ENCODE measurements at regions not wholly inside any gene's neighbourhood (a gene's known extent, or its start where the extent isn't known, plus 50 kb on each side); places are given as distances from the start of the nearest gene placed in this dataset.
"Not testable (repeated sequence)": the region's sequence is repeated elsewhere in the genome, so short reads cannot be mapped to it uniquely, and the experiment has no call there.

DNA sequence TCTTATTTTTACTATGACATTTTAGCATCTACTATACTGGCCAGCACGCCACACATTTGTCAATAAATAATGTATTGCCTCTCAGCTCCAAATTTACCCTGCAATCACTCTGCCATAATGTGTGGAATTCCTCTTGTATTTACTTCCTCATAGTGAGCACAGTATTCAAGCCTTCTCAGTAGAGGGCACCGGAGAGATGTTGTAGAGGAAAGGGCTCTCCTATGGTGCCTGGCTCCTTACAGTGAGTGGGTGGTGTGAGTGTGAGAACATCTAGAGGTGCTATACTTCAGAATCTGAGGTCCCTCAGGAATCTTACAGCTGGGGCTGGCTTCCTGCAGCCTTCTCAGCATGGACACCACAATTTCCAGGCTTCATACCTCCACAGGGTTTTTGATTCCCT lies 2334.2 kb upstream of the PCDH20 start:
- CTCF ChIA-PET; H3K9me3 Mint-ChIP-seq; H3K36me3 Mint-ChIP-seq; DNase-seq (ENCODE audit: low spot score); H3K4me3 Mint-ChIP-seq; POLR2A ChIA-PET; H3K27me3 Mint-ChIP-seq (ENCODE audit: low read depth); H3K27ac Mint-ChIP-seq; H3K4me1 Mint-ChIP-seq: not testable (repeated sequence)
- ATAC-seq, result peak; percentile 100

GRCh38 chr13:63741814-63742101 lies 2326.1 kb upstream of the PCDH20 start:
- H3K27ac Mint-ChIP-seq; H3K36me3 Mint-ChIP-seq; H3K4me3 Mint-ChIP-seq; CTCF ChIA-PET; POLR2A ChIA-PET; H3K4me1 Mint-ChIP-seq; DNase-seq (ENCODE audit: low spot score); ATAC-seq; H3K9me3 Mint-ChIP-seq; H3K27me3 Mint-ChIP-seq (ENCODE audit: low read depth): not testable (repeated sequence)

DNA sequence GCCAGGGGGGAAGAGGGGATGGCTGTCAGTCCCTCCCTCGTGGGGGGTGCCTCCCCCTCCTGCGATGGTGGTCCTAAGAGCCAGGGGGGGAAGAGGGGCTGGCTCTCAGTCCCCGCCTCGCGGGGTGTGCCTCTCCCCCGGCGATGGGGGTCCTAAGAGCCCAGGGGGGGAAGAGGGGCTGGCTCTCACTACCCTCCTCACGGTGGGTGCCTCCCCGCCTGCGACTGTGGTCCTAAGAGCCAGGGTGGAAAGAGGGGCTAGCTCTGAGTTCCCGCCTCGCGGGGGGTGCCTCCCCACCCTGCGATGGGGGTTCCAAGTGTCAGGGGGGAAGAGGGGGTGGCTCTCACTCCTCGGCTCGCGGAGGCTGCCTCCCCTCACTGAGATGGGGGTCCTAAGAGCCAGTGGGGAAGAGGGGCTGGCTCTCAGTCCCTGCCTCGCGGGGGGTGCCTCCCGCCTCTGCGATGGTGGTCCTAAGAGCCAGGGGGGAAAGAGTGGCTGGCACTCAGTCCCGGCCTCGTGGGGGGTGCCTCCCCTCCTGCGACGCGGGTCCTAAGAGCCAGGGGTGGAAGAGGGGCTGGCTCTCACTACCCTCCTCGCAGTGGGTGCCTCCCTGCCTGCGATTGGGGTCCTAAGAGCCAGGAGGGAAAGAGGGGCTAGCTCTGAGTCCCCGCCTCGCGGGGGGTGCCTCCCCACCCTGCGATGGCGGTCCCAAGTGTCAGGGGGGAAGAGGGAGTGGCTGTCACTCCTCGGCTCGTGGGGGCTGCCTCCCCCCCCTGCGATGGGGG lies 2325.6 kb upstream of the PCDH20 start:
- CTCF ChIA-PET, result no interaction called here

GRCh38 chr13:63739112-63739735 lies 2323.6 kb upstream of the PCDH20 start:
- CTCF ChIA-PET; H3K27ac Mint-ChIP-seq; ATAC-seq; POLR2A ChIA-PET; H3K36me3 Mint-ChIP-seq; H3K4me1 Mint-ChIP-seq; H3K4me3 Mint-ChIP-seq; H3K27me3 Mint-ChIP-seq (ENCODE audit: low read depth); H3K9me3 Mint-ChIP-seq; DNase-seq (ENCODE audit: low spot score): not testable (repeated sequence)

More for the DNA sequence above, 2325.6 kb upstream of the PCDH20 start:
- TF ChIP-seq NR2C2 (CRISPR knock-in tag; IDR thresholded peaks at IDR 0.05) (no peak), ESRRA (CRISPR knock-in tag; IDR thresholded peaks at IDR 0.05; ENCODE audit: borderline replicate concordance) (no peak), FOXK1 (CRISPR knock-in tag; IDR thresholded peaks at IDR 0.05) (no peak), ZNF425 (CRISPR knock-in tag; conservative IDR thresholded peaks at IDR 0.05) (no peak), ZNF512 (CRISPR knock-in tag; IDR thresholded peaks at IDR 0.05; ENCODE audit: borderline replicate concordance) (no peak), ATF1 (CRISPR knock-in tag; IDR thresholded peaks at IDR 0.05) (no peak), ZNF423 (CRISPR knock-in tag; IDR thresholded peaks at IDR 0.05) (no peak), ZNF263 (CRISPR knock-in tag; IDR thresholded peaks at IDR 0.05; ENCODE audit: low read depth) (no peak), NR1H2 (CRISPR knock-in tag; IDR thresholded peaks at IDR 0.05) (no peak)
- TF ChIP-seq, protein P1, sequence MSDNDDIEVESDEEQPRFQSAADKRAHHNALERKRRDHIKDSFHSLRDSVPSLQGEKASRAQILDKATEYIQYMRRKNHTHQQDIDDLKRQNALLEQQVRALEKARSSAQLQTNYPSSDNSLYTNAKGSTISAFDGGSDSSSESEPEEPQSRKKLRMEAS (CRISPR knock-in tag; IDR thresholded peaks at IDR 0.05), result no peak
- TF ChIP-seq, protein P2, sequence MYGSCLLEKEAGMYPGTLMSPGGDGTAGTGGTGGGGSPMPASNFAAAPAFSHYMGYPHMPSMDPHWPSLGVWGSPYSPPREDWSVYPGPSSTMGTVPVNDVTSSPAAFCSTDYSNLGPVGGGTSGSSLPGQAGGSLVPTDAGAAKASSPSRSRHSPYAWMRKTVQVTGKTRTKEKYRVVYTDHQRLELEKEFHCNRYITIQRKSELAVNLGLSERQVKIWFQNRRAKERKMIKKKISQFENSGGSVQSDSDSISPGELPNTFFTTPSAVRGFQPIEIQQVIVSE (CRISPR knock-in tag; IDR thresholded peaks at IDR 0.05; ENCODE audit: borderline replicate concordance), result no peak
- TF ChIP-seq, protein P3, sequence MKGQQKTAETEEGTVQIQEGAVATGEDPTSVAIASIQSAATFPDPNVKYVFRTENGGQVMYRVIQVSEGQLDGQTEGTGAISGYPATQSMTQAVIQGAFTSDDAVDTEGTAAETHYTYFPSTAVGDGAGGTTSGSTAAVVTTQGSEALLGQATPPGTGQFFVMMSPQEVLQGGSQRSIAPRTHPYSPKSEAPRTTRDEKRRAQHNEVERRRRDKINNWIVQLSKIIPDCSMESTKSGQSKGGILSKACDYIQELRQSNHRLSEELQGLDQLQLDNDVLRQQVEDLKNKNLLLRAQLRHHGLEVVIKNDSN (CRISPR knock-in tag; IDR thresholded peaks at IDR 0.05), result no peak
- TF ChIP-seq, protein P4, sequence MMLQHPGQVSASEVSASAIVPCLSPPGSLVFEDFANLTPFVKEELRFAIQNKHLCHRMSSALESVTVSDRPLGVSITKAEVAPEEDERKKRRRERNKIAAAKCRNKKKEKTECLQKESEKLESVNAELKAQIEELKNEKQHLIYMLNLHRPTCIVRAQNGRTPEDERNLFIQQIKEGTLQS (CRISPR knock-in tag; conservative IDR thresholded peaks at IDR 0.05), result no peak
- DNase-seq (ENCODE audit: low spot score) (no peak), ATAC-seq (no peak)
- no peak overlapping the region for H3K27ac Mint-ChIP-seq
- 0 out of 2 replicates have a peak, but pooled peaks cover 3% of the 10 kb centered on the region for H3K9me3 Mint-ChIP-seq
- H3K36me3 Mint-ChIP-seq, result no peaks in the 10 kb centered on the region
- no peaks in the 10 kb centered on the region for H3K4me1 Mint-ChIP-seq
- H3K4me3 Mint-ChIP-seq, result no peak overlapping the region
- no peaks in the 10 kb centered on the region for H3K27me3 Mint-ChIP-seq (ENCODE audit: low read depth)
- POLR2A ChIA-PET, result no interaction called here
